Islet precursor cell (in vitro differentiated cells): ENCODE measurements at regions not wholly inside any gene's neighbourhood (a gene's known extent, or its start where the extent isn't known, plus 50 kb on each side); places are given as distances from the start of the nearest gene placed in this dataset.

Experiments used
- DNase-seq: peaks from one replicate; pipeline ENCODE4 v3.0.0-alpha.2; 2018

- DNase-seq = no peak
These were observed 358.3 kb downstream of the SOX9 start for GRCh38 chr17:72479113-72479512.

- DNase-seq = no peak
These were observed 360.8 kb downstream of the SOX9 start for GRCh38 chr17:72481572-72481971.

GRCh38 chr17:72485596-72485995 lies 364.8 kb downstream of the SOX9 start:
- no peak for DNase-seq

DNA sequence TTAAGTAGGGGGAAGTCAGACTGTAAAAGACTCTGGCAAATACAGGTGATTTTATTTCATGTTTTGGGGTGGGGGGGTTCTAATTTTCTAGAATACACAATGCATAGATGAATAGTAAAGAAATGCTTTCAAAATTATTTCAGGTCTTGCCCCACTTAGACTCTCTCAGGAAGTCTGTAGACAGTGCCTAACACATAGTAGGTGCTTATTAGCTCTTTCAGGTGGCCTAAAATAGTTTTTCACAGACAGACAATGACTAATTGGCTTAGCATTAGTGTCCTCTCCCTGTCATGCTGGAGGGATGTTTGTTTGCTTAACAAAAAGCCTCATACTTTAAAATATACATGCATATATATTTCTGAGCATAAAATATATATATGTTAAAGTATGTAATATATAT lies 366.0 kb downstream of the SOX9 start:
- DNase-seq = no peak

DNA sequence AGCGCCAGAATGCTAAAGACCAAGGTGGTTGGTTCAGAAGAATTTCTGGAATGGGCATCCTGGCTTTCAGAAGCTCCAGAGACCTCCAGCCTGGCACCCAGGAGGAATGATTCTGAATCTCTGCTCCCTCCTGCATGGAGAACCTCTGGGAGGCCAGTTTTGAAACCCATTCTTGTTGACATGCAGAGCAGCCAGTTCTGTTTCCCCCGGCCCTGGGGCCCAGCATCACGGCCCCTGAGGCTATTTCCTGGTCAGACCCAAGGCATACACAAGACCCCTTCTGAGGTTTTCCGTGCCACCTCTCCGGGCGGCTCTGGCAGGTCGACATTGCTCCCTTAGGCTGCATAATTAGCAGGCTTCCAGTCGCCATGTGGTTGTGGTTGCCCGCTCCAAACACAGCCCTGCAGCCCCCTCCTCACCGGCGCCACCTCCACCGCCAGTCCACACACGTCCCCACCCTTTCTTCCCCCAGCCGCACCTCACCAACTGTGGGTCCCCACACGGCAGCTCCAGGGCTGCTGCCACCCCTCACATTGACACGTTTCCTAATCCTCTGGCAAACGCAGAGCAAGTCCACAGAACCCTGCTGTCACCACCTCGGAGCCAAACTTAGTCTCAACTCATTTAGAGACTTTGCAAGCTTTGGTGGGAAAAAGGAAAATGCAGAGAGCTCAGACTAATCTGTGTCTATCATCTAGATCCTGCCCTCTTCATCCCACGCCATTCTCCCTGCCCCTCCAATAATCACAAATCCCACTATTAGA lies 367.1 kb downstream of the SOX9 start:
- DNase-seq = no peak

GRCh38 chr17:72488555-72489271 lies 367.9 kb downstream of the SOX9 start:
- DNase-seq = no peak

DNA sequence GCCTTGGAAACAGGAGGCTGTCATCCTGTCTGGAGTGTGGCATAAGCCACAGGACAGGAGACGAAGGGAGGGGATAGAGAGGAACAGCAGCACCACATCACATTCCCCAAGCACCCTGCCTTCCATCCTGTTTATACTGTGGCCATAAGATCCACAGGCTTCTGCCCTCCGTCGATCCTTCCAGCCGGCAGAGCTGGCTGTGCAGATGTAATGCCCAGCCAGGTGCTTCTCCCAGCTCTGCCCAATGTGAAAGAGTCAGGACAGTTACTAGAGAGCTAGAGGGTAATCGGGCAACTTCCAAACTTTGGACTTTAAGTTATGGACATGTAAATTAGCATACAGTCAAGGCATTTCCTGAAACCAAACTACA lies 368.4 kb downstream of the SOX9 start:
- DNase-seq = no peak

GRCh38 chr17:72491102-72491501 lies 370.3 kb downstream of the SOX9 start:
- no peak for DNase-seq

DNA sequence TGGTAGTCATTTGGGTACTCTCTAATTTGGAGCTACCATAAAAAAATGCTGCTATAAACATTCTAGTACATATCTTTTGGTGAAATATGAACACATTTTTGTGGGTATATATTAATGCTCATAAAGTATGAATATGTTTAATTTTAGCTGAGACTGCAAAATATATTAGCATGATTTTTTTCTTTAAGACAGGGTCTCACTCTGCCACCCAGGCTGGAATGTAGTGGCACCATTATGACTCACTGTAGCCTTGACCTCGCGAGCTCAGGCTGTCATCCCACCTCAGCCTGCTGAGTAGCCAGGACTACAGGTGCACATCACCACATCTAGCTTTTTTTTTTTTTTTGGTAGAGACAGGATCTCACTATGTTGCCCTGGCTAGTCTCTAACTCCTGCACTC lies 371.7 kb downstream of the SOX9 start:
- no peak for DNase-seq

- DNase-seq = no peak
These were observed 372.1 kb downstream of the SOX9 start for GRCh38 chr17:72492941-72493340.

- DNase-seq = no peak
These were observed 373.7 kb downstream of the SOX9 start for GRCh38 chr17:72494566-72494965.

DNA sequence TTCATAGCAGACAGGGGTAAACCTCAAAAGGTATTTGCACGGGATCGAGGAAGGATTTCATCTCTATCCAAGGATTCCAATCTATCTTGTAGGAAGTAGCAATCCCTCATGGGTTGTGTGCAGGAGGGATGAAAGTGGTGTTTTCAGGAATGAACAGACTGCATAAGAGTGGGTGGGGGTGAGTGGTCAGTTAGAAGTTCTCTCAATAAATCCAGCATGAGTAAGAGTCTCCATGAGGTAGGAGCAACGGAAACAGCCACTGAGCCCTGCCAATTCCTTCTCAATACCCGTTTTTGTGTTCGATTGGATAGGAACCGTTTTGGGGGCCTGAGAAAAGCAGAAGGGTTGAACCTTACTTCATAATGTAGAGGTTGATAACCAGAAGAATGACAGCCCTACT lies 375.6 kb downstream of the SOX9 start:
- no peak for DNase-seq

- DNase-seq = no peak
These were observed 377.1 kb downstream of the SOX9 start for GRCh38 chr17:72497915-72498314.

- no peak for DNase-seq
These were observed 377.8 kb downstream of the SOX9 start for GRCh38 chr17:72498364-72499210.

DNA sequence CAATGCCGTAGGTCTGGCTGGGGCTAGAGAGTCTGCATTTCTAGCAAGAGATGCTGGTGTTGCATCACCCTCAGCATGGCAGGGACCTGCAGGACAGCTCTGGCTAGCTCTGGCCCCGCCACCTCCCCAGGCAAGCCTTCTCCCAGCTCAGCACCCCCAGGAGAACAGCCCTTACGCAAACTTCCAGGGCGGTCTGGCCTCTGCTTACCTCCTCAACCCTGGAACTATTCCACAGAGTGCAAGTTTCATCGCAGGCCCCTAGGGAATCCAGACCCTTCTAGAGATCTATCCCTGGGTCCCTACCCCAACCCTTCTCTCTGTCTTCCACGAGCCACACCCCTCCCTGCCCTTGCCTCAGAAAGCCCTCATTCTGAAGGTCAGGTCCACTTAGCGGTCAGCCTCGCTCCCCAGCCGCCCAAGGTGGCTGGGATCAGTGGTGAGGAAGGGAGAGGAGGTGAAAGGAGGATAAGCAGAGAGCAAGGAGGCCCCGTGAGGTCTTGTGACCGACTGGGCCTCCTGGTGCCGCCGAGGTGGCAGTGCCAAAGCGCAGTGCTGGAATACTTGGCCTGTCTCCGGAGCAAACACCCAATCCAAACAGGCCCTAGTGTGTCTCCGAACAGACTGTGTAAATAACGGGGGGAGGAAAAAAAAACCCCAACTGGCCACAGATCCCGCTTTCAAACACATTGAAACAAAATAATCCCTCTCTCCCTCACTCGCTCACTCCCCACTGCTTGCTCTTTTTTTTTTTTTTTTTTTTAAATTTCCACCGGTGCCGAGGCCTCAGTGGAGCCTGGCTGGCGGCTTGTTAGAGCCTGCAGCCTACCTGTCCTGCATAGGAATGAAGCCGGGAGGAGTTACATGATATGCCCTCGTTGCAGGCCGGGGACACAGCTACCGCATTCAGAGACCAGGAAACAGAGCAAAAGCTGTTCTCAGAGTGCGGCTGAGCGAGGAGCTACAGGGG lies 380.9 kb downstream of the SOX9 start:
- DNase-seq = peak; percentile 85

GRCh38 chr17:72502371-72503341 lies 381.8 kb downstream of the SOX9 start:
- peak; percentile 92 for DNase-seq

GRCh38 chr17:72503556-72503955 lies 382.7 kb downstream of the SOX9 start:
- DNase-seq = no peak

DNA sequence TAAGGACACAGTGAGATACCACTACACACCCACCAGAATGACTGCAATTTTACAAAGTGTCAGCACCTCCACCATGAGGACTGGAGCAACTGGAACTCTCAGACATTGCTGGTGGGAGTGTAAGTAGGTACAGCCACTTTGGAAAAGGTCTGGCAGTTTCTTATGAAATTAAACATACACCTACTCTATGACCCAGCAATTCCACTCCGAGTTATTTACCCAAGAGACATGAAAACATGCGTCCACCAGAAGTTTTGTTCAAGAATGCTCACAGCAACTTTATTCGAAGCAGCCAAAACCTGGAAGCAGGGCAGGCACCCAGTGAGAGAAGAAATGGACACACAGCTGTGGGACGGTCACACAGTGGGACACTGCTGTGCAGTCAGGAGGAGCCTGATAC lies 384.0 kb downstream of the SOX9 start:
- no peak for DNase-seq

- no peak for DNase-seq
These were observed 386.0 kb downstream of the SOX9 start for GRCh38 chr17:72506773-72507172.

- DNase-seq = no peak
These were observed 386.6 kb downstream of the SOX9 start for GRCh38 chr17:72507370-72507769.

- DNase-seq = no peak
These were observed 389.7 kb downstream of the SOX9 start for GRCh38 chr17:72510351-72511016.
